Ovary (tissue), 7 donors: ENCODE measurements at regions not wholly inside any gene's neighbourhood (a gene's known extent, or its start where the extent isn't known, plus 50 kb on each side); places are given as distances from the start of the nearest gene placed in this dataset.
A peak's percentile ranks its signal among the peaks of the same experiment; 100 is the strongest.

Experiments used
- DNase-seq, 5 donors: peaks; one replicate each; pipeline ENCODE4 v3.0.0-alpha.2; 2019 to 2020
- H3K27ac ChIP-seq, 2 donors: fragments of 200-600 bp; one replicate each; pipeline versions ENCODE4 v1.5.1 to v1.8.0; 2019 to 2022
- H3K27me3 ChIP-seq: fragments of 200-600 bp; one replicate; pipeline ENCODE4 v1.8.0; 2022
- H3K36me3 ChIP-seq: fragments of 200-600 bp; sonication (generic); one replicate; pipeline ENCODE4 v1.5.1; 2019
- H3K4me1 ChIP-seq: one replicate; pipeline ENCODE4 v1.8.1; 2013; ENCODE audit warnings: mild to moderate bottlenecking, moderate library complexity; ENCODE audit not compliant: insufficient read depth
- H3K4me3 ChIP-seq: fragments of 200-600 bp; sonication (generic); one replicate; pipeline ENCODE4 v1.5.1; 2017
- H3K9me3 ChIP-seq, 2 donors: fragments of 200-600 bp in 1 of 2; sonication (generic) in 1 of 2; one replicate each; pipeline versions ENCODE4 v1.5.1 to v1.8.1; 2013 to 2019; ENCODE audit warnings: mild to moderate bottlenecking in 1 of 2, moderate library complexity in 1 of 2
- EP300 ChIP-seq: sonication (generic); formaldehyde crosslinking; IDR thresholded peaks from one replicate; pipeline ENCODE4 v1.6.1; 2017; ENCODE audit warnings: antibody characterized with exemption
- POLR2A ChIP-seq: fragments of 450-650 bp; IDR thresholded peaks from one replicate; pipeline ENCODE4 v1.6.1; 2017; ENCODE audit warnings: antibody characterized with exemption, mild to moderate bottlenecking, moderate library complexity
- WGBS, 3 donors: extraction: QIAGEN DNeasy Blood & Tissue Kit in 1 of 3; methylation state at CpG; one replicate each; pipeline versions ENCODE4 v1.1.5 to v1.1.7; 2013 to 2017; 5-methylcytosine and 5-hydroxymethylcytosine counted together
- intact Hi-C, 4 donors: fragments of 100-400 bp; cut with DNase I; formaldehyde crosslinking; loops; one replicate each; pipeline versions ENCODE4 v1.11.0 to v1.15.1; 2022 to 2023
- TF ChIP-seq, protein P1 (sequence below), 3 donors: fragments of 450-650 bp in 2 of 3; fragments of 200-600 bp in 1 of 3; IDR thresholded peaks; one replicate each; pipeline versions ENCODE4 v1.5.1 to v1.8.0; 2016 to 2022; ENCODE audit warnings: antibody characterized with exemption in 3 of 3, mild to moderate bottlenecking in 1 of 3
- donor health status: DM: no; HTN: no; CAD: no; lungs with moderate emphysema.
- donor health status: DM: no; HTN: no; CAD: no.
- donor health status: Bipolar disorder and iron deficiency.
- donor health status: DM: no; HTN: no; CAD: no.
- donor health status: DM: yes; HTN: yes; CAD: no.

DNA sequence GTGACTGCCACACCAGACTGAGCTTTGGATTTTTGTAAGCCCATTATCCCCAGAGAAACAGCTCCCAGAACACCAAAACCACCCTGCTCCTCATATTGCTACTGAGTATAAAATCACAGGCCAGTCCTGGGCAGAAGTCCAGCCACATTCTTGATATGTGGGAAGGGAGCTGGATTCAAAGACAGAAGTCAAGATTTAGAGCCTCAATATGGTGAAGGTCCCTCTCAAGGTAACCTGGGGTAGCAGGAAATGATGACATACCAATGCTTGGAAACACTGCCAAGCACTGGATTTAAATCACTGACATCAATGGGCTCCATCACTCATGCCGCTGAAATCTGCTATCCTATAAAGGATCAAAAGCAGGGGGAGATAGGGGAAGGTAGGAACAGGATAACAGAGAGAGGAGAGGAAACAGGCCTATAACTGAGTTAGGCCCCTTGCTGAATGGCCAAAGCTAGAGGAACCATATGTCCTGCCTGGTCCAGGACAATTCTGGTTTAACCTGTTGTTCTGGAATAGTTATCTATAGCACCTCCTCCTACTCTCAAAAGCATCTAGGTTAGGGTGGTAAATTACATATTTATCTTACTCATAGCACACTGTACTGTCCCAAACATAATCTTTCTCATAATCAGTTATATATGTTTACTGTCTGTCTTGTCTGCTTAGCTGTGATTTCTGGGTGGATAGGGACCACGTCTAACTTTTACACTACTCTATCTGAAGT lies 83.7 kb upstream of the NHS start:
- 44 to 51% (median 48%) methylated on average over 2 of the region's 2 CpGs for WGBS, 3 donors
- H3K9me3 ChIP-seq, result no peaks in the 10 kb centered on the region
- TF ChIP-seq, protein P1, sequence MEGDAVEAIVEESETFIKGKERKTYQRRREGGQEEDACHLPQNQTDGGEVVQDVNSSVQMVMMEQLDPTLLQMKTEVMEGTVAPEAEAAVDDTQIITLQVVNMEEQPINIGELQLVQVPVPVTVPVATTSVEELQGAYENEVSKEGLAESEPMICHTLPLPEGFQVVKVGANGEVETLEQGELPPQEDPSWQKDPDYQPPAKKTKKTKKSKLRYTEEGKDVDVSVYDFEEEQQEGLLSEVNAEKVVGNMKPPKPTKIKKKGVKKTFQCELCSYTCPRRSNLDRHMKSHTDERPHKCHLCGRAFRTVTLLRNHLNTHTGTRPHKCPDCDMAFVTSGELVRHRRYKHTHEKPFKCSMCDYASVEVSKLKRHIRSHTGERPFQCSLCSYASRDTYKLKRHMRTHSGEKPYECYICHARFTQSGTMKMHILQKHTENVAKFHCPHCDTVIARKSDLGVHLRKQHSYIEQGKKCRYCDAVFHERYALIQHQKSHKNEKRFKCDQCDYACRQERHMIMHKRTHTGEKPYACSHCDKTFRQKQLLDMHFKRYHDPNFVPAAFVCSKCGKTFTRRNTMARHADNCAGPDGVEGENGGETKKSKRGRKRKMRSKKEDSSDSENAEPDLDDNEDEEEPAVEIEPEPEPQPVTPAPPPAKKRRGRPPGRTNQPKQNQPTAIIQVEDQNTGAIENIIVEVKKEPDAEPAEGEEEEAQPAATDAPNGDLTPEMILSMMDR (IDR thresholded peaks at IDR 0.05), result no peak
- TF ChIP-seq POLR2A, result no peak
- TF ChIP-seq EP300, result no peak
- H3K4me1 ChIP-seq, result no peaks in the 10 kb centered on the region
- intact Hi-C loops, result no loop called here
- no peaks in the 10 kb centered on the region for H3K27me3 ChIP-seq
- no peak overlapping the region for H3K27ac ChIP-seq
- no peak for DNase-seq
- no peaks in the 10 kb centered on the region for H3K36me3 ChIP-seq
- H3K4me3 ChIP-seq, result no peak overlapping the region

DNA sequence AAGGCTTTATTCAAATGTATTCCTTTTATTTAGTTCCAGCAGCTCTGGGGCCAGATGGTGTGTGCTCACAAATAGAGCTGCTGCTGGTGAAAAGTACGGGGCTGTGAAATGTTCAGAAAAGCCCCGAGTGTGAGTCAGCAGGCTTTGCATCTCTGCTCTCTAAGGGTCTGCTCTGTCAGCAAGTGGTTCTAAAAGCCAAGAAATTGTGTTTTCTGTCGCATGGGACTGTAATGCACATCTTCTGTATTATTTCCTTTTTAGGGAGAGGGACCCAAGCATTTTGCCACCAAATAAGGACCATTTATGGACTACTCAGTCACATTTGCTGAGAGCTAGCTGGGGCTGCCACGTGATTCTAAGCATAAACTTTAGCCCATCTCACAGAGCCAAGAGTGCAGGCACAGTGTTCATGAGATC lies 82.9 kb upstream of the NHS start:
- TF ChIP-seq EP300 (no peak), POLR2A (no peak)
- TF ChIP-seq, protein P1 (IDR thresholded peaks at IDR 0.05), result no peak

DNA sequence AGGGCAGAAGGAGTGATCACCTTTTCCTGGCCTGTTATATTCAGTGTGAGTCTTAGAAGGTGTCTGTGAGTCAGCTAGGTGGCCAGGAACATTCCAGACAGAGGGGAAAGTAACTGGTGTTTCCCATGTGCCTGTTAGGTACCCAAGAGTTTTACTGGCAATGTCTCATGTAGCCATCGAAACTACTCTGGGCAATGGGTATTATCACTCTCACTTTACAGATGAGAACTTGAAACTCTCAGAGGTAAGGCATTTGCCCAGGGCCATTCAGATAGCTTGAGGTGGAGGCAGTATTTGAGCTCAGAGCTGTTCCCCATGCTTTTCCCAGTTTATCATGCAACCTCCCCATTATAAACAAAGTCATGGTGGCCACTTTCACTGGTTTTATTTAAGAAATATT lies 80.4 kb upstream of the NHS start:
- 65 to 81% (median 71%) methylated on average over 1 of the region's 1 CpG for WGBS, 3 donors
- intact Hi-C loops, result no loop called here
- TF ChIP-seq POLR2A, result no peak
- TF ChIP-seq EP300, result no peak
- TF ChIP-seq, protein P1 (IDR thresholded peaks at IDR 0.05), result no peak

More for the DNA sequence above, 82.9 kb upstream of the NHS start:
- 15 to 27% (median 16%) methylated on average over 4 of the region's 4 CpGs for WGBS, 3 donors
- H3K4me1 ChIP-seq, result no peaks in the 10 kb centered on the region
- intact Hi-C loops, result no loop called here
- peak in 1 of 5 donors; percentile 12 for DNase-seq
- no peaks in the 10 kb centered on the region for H3K36me3 ChIP-seq
- H3K9me3 ChIP-seq, result no peaks in the 10 kb centered on the region
- H3K4me3 ChIP-seq, result no peak overlapping the region
- H3K27ac ChIP-seq, result no peak overlapping the region
- no peaks in the 10 kb centered on the region for H3K27me3 ChIP-seq

DNA sequence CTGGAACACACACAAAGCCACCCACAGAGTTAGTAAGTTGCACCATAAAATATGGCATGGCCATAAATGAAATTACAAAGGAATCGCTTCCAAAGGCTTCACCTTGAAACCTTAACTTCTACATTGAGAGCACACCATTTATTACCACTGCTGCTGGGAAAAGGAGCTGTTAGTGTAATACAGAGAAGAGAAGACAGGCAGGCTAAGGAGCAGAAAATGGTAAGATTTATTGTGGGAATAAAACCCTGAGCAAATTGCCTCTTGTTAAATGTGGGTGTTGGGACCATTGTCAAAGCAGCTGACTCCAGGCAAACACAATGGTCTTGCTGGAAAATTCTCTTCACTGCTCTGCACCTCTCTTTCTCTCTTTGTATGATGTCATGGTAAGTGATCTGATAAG lies 79.2 kb upstream of the NHS start:
- TF ChIP-seq POLR2A, result no peak
- TF ChIP-seq, protein P1 (IDR thresholded peaks at IDR 0.05), result no peak
- TF ChIP-seq EP300, result no peak
- Histone ChIP-seq H3K27me3 (no peaks in the 10 kb centered on the region), H3K27ac (no peak overlapping the region), H3K9me3 (no peaks in the 10 kb centered on the region), H3K4me3 (no peak overlapping the region), H3K36me3 (no peaks in the 10 kb centered on the region), H3K4me1 (no peaks in the 10 kb centered on the region)
- 66 to 77% (median 77%) methylated on average over 1 of the region's 1 CpG for WGBS, 3 donors
- no peak for DNase-seq
- intact Hi-C loops, result no loop called here

More for the DNA sequence above, 80.4 kb upstream of the NHS start:
- Histone ChIP-seq H3K36me3 (no peaks in the 10 kb centered on the region), H3K9me3 (no peaks in the 10 kb centered on the region), H3K27ac (no peak overlapping the region), H3K4me3 (no peak overlapping the region), H3K27me3 (no peaks in the 10 kb centered on the region), H3K4me1 (no peaks in the 10 kb centered on the region)
- no peak for DNase-seq
